Stimulated activated CD8-positive, alpha-beta memory T cell treated with anti-CD3 and anti-CD28 coated beads, Interleukin-15, amount 100 ng/mL, for 24 hours (primary cell): ENCODE measurements at regions not wholly inside any gene's neighbourhood (a gene's known extent, or its start where the extent isn't known, plus 50 kb on each side); places are given as distances from the start of the nearest gene placed in this dataset.

Source experiments
- DNase-seq: peaks from one replicate; pipeline ENCODE4 v3.0.0-alpha.2; 2020; ENCODE audit warnings: low read depth

DNA sequence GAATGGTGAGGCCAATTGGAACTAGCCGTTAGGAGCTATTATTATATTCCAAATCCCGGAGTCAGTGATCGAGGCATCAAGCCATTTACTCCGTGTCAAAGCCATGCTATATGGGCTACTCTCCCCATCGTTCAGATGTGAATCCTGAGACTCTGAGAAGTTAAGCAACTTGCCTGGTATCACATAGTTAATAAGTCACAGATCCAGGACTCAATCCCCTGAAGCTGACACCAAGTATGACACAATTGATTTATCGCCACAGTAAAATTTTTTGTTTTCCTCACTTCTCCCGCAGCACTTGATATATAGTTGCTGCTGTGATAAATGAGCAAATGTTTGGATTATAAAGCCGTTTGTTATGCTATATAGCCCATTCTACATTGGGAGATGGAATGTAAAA, 50.8 kb upstream of the TSHZ2 start:
- no peak for DNase-seq

DNA sequence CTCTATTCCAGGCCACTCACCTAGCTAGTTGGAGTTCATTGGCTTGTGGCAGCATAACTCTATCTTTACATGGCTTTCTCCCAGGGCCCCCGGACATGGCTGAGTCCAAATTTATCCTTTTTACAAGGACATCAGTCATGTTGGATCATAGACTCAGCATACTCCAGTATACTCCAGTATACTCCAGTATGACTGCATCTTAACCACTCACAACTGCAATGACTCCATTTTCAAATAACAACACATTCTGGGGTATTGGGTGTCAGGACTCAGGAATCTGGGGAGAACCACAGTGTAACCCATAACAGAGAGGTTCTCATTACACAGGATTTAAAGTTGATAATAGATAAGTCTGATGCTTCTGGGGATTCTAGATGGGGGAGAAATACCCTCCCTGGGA, 53.8 kb upstream of the TSHZ2 start:
- DNase-seq: no peak

- DNase-seq: no peak
Observed at GRCh38 chr20:52915564-52915963, 56.6 kb upstream of the TSHZ2 start.

DNA sequence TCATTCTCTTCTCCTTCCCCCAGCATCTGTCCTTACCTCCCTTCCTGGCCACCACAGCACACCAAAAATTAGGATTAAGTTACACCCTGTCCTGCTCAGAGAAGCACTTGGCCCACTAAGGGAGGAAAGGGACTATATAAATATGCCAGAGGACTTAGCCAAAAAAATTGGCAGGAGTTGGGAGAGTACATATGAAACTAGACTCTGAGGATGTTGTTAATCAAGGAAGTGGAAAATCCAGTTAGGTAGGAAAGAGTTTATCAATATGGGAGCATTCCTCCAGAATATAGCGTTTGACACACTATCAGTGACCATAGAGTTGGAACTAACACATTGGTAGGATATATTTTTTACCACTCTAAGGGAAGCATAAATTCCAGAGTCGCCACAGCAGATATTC, 57.3 kb upstream of the TSHZ2 start:
- DNase-seq: no peak

GRCh38 chr20:52913650-52914387, 58.3 kb upstream of the TSHZ2 start:
- DNase-seq: no peak

GRCh38 chr20:52905241-52905994, 66.7 kb upstream of the TSHZ2 start:
- DNase-seq: no peak

DNA sequence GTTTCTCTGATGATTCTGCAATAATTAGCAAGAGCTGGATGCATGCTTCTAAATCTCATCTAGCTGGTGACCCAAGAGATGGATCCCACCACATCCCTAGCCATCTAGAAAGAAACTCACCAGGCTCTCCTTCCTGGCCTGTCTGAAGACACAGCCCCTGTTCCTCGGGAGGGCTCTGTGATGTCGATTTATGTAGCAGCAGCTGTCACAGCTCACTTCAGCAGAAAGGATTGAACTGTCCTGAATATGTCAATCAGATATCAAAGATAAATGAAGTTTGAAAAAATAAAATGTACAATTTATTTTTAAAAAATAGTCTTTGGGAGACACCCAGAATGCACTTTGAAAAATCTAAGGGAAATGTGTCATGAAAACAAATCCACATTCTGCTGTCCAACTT, 67.3 kb upstream of the TSHZ2 start:
- no peak for DNase-seq

DNA sequence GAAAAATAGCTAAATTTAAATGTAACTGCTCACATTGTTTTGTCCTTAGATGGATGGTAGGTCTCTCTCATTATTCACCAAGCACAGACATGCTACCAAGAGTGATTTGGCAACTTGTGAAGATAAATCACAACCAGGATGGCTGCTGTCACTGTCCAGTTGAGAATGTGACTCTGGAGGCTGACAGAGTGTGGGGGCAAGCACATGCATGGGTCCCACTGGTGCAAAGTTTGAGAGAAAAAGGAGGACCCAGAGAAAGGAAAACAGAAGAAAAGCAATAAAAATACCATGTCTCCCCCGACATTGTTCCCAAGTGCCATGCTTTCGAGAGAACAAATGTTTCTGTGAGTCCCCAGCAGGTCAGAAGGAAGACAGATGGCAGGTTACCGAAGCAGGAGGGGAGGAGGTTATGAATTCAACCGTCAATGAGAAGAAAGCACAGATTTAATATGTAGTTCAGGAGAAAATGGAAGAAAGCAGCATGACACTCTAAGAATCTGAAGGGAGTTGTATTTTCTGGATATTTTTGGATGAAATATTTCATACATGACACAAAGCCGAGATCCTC, 73.0 kb upstream of the TSHZ2 start:
- DNase-seq: no peak

GRCh38 chr20:52896348-52896747, 75.8 kb upstream of the TSHZ2 start:
- no peak for DNase-seq

- DNase-seq: no peak
Observed at GRCh38 chr20:52895701-52896100, 76.5 kb upstream of the TSHZ2 start.

DNA sequence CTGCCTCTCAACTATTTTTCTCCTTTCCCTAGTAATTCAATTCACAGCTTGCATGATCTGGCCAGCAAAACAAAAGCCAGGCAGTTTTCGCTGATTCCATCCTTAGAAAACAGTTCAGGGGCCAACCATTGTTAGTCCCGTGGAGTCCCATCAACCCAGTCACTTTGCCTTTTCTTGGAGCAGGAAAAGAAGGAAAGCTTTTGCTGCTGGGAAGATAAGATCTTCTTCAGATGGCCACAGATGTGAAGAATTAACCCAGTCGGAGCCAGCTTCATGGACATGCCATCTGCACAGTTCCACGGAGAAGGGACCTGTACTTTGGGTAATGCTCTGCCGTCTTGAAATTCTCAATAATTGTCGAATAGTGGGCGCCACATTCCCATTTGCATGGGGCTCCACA, 76.9 kb upstream of the TSHZ2 start:
- no peak for DNase-seq

DNA sequence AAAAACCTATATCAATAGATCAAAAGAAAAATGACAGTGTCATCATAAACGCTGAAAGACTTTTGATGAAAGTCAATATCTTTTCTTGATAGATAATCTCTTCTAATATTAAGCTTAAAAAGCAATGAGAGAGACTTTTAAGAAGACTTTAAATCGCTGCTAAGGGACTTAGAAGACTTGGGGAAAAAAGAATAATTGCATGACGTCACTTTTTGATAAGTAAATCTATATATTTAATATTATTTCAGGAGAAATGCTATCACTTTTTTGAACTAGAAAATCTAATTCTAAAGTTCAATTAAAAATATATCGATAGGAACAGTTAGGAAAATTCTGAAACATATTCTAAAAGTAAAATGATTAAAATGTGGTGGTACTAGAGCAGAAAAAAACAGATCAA, 78.7 kb upstream of the TSHZ2 start:
- DNase-seq: no peak

GRCh38 chr20:52892023-52892422, 80.1 kb upstream of the TSHZ2 start:
- DNase-seq: no peak

DNA sequence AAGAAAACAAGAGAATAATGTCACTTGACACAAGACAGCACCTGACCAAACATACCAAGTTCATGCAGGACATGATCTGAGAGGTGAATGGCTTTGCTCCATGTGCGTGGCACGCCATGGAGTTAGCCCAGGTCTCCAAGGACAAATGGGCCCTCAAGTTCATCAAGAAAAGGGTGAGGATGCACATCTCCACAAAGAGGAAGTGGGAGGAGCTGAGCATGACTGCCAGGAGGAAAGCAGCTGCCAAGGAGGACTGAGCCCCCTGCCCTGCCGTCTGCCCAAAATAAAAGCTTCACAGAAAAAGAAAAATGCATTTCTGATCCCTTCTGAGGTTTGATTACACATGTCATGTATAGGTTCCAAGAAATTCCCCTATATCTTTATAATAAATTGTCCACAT, 82.0 kb upstream of the TSHZ2 start:
- DNase-seq: no peak

DNA sequence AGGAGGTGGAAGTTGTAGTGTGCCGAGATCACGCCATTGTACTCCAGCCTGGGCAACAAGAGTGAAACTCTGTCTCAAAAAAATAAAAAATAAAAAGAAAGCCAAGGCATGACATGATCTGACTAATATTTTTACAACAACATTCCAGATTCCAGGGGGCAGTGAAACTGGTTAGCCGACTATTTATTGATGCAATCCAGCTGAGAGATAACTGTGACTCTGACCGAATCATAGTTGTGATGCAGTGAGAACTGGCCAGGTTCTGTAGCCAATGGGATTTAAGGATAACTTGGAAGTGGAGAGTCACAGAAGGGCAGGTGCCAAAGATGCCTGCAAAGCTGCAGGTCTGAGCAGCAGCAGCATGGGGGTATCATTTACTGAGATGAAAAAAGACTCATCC, 82.9 kb upstream of the TSHZ2 start:
- DNase-seq: no peak

- no peak for DNase-seq
Observed at GRCh38 chr20:52888096-52888495, 84.1 kb upstream of the TSHZ2 start.

- DNase-seq: no peak
Observed at GRCh38 chr20:52880997-52881396, 91.2 kb upstream of the TSHZ2 start.

GRCh38 chr20:52880259-52880658, 91.9 kb upstream of the TSHZ2 start:
- DNase-seq: no peak

DNA sequence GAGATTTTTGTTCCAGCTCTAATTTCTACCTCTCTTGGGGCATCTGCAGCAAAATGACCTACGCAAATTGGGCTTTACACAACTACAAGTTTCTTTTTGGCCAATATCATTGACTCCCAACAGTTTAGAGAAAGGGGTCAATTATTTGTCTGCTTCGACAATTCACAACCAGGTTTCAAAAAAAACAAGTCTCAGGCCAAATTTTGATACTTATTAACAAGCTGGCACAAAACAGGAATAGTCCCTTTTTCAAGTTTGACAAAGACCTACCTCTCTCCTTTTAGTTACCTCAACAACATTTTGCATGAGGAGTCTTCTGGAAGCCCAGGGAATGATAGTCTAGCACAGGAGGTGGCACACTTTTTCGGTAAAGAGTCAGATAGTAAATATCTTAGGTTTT, 97.9 kb upstream of the TSHZ2 start:
- DNase-seq: no peak

GRCh38 chr20:52869698-52870501, 102.3 kb upstream of the TSHZ2 start:
- DNase-seq: no peak

- DNase-seq: no peak
Observed at GRCh38 chr20:52869276-52869675, 102.9 kb upstream of the TSHZ2 start.

DNA sequence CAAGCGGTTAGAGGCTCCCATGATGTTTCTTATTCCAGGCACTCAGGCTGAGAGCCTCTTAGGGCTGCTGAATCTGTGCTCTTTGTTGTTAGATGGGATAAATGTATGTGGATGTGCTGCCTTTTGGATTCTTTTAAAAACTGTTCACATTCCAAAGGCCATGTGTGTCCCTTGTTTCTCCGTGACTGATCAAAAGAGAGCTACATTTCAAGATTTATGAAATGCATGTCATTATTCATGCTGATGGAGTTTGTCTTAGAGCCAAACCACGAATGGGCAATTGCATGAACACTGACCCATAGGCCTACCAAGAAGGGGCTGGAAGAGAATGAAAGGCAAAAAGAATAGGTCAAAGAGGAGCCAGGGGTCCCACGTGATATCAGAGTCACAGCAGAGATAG, 104.9 kb upstream of the TSHZ2 start:
- DNase-seq: no peak
